Neural cell (in vitro differentiated cells): ENCODE measurements at regions not wholly inside any gene's neighbourhood (a gene's known extent, or its start where the extent isn't known, plus 50 kb on each side); places are given as distances from the start of the nearest gene placed in this dataset.
"Not testable (repeated sequence)": the region's sequence is repeated elsewhere in the genome, so short reads cannot be mapped to it uniquely, and the experiment has no call there.

Experiments
- EP300 ChIP-seq: fragments of 450-650 bp; conservative IDR thresholded peaks from 2 replicates; pipeline ENCODE4 v1.6.1; 2014; ENCODE audit warnings: antibody characterized with exemption, mild to moderate bottlenecking, moderate library complexity; ENCODE audit not compliant: poor library complexity, severe bottlenecking
- POLR2AphosphoS5 ChIP-seq: IDR thresholded peaks from 2 replicates; pipeline ENCODE4 v1.6.1; 2012
- SMC3 ChIP-seq: fragments of 450-650 bp; conservative IDR thresholded peaks from 2 replicates; pipeline ENCODE4 v1.6.1; 2014; ENCODE audit warnings: antibody characterized with exemption, mild to moderate bottlenecking, moderate library complexity; ENCODE audit not compliant: poor library complexity
- TF ChIP-seq, protein P1 (sequence below): fragments of 450-650 bp; IDR thresholded peaks from 2 replicates; pipeline ENCODE4 v1.5.1; 2014; ENCODE audit warnings: antibody characterized with exemption, mild to moderate bottlenecking, moderate library complexity; ENCODE audit not compliant: poor library complexity, severe bottlenecking

DNA sequence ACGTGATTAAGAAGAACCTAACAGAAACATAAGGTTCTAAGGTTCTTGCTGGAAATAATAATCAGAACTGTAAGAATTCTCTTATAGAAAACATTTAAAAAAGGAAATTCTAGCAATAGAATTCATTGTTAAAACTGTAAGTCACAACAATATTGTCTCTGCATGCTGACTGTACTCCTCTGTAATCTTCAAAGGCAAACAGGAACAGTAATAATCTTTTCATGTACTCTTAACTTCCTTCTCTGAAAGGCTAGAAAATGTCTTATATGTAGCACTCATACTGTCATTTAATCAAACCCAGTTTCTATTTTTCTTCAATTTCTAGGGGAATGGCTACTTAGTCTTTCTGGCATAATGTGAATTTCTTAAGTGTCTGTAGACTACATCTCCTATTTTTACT, 103.5 kb upstream of the AGAP9 start:
- TF ChIP-seq EP300, SMC3, POLR2AphosphoS5: not testable (repeated sequence)
- TF ChIP-seq, protein P1, sequence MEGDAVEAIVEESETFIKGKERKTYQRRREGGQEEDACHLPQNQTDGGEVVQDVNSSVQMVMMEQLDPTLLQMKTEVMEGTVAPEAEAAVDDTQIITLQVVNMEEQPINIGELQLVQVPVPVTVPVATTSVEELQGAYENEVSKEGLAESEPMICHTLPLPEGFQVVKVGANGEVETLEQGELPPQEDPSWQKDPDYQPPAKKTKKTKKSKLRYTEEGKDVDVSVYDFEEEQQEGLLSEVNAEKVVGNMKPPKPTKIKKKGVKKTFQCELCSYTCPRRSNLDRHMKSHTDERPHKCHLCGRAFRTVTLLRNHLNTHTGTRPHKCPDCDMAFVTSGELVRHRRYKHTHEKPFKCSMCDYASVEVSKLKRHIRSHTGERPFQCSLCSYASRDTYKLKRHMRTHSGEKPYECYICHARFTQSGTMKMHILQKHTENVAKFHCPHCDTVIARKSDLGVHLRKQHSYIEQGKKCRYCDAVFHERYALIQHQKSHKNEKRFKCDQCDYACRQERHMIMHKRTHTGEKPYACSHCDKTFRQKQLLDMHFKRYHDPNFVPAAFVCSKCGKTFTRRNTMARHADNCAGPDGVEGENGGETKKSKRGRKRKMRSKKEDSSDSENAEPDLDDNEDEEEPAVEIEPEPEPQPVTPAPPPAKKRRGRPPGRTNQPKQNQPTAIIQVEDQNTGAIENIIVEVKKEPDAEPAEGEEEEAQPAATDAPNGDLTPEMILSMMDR: not testable (repeated sequence)
